WTC11 (cell line): ENCODE measurements at regions not wholly inside any gene's neighbourhood (a gene's known extent, or its start where the extent isn't known, plus 50 kb on each side); places are given as distances from the start of the nearest gene placed in this dataset.

Experiments used
- ATAC-seq: fragments of 200-7000 bp; cut with Tn5 transposase; 2 replicates; pipeline ENCODE4 v1.10.0; 2021; ENCODE audit warnings: mild to moderate bottlenecking, moderate library complexity
- CTCF ChIA-PET: fragments of 300-600 bp; sonication (Branson Sonifier 250); formaldehyde crosslinking; loops from one replicate; lab custom pipeline; 2021; ENCODE audit warnings: antibody characterized with exemption; lab: Charles Lee
- POLR2A ChIA-PET: fragments of 350-600 bp; sonication (Branson Sonifier 250); formaldehyde crosslinking; loops from one replicate; lab custom pipeline; 2021; ENCODE audit warnings: antibody characterized with exemption; lab: Charles Lee
- DNase-seq: peaks from one replicate; pipeline ENCODE4 v3.0.0; 2021; ENCODE audit warnings: low spot score
- H3K27ac Mint-ChIP-seq: 2 replicates; pipeline ENCODE4 v1.8.0; 2021; ENCODE audit warnings: mixed read lengths
- H3K27me3 Mint-ChIP-seq: 2 replicates; pipeline ENCODE4 v1.8.0; 2021; ENCODE audit warnings: low read depth, mild to moderate bottlenecking, moderate library complexity, mixed read lengths
- H3K36me3 Mint-ChIP-seq: 2 replicates; pipeline ENCODE4 v1.8.0; 2021; ENCODE audit warnings: mixed read lengths
- H3K4me1 Mint-ChIP-seq: 2 replicates; pipeline ENCODE4 v1.8.0; 2022; ENCODE audit warnings: mixed read lengths
- H3K4me3 Mint-ChIP-seq: 2 replicates; pipeline ENCODE4 v1.8.0; 2021; ENCODE audit warnings: mild to moderate bottlenecking, moderate library complexity, mixed read lengths
- H3K9me3 Mint-ChIP-seq: 2 replicates; pipeline ENCODE4 v1.8.0; 2021; ENCODE audit warnings: mixed read lengths
- AR ChIP-seq: fragments of 250-450 bp; sonication (Bioruptor Pico); IDR thresholded peaks from 2 replicates; pipeline ENCODE4 v1.9.0; 2021; ENCODE audit warnings: mild to moderate bottlenecking
- CREB1 ChIP-seq: sonication (generic); formaldehyde crosslinking; IDR thresholded peaks from 2 replicates; pipeline ENCODE4 v1.8.0; 2023; ENCODE audit warnings: mild to moderate bottlenecking, missing genetic modification reagents
- GABPB1 ChIP-seq: sonication (generic); formaldehyde crosslinking; IDR thresholded peaks from 2 replicates; pipeline ENCODE4 v1.8.1; 2023; ENCODE audit warnings: mild to moderate bottlenecking, missing genetic modification reagents
- GRHL2 ChIP-seq: fragments of 250-450 bp; sonication (Bioruptor Pico); IDR thresholded peaks from 2 replicates; pipeline ENCODE4 v1.8.0; 2022; ENCODE audit warnings: mild to moderate bottlenecking, moderate library complexity; ENCODE audit not compliant: insufficient replicate concordance, severe bottlenecking
- HMGXB4 ChIP-seq: sonication (generic); formaldehyde crosslinking; IDR thresholded peaks from 2 replicates; pipeline ENCODE4 v1.8.1; 2023; ENCODE audit warnings: mild to moderate bottlenecking, moderate library complexity, missing genetic modification reagents
- KAT7 ChIP-seq: sonication (generic); formaldehyde crosslinking; IDR thresholded peaks from 2 replicates; pipeline ENCODE4 v1.8.1; 2023; ENCODE audit warnings: missing genetic modification reagents, mild to moderate bottlenecking, borderline replicate concordance
- OVOL2 ChIP-seq: fragments of 250-450 bp; sonication (Bioruptor Pico); IDR thresholded peaks from 2 replicates; pipeline ENCODE4 v1.9.0; 2021; ENCODE audit warnings: mild to moderate bottlenecking, borderline replicate concordance
- TEAD1 ChIP-seq: sonication (generic); formaldehyde crosslinking; IDR thresholded peaks from 2 replicates; pipeline ENCODE4 v1.8.0; 2022; ENCODE audit warnings: mild to moderate bottlenecking, missing genetic modification reagents
- ZNF138 ChIP-seq: sonication (generic); formaldehyde crosslinking; conservative IDR thresholded peaks from 2 replicates; pipeline ENCODE4 v1.8.1; 2022; ENCODE audit warnings: mild to moderate bottlenecking, moderate library complexity, missing genetic modification reagents
- ZNF219 ChIP-seq: sonication (generic); formaldehyde crosslinking; IDR thresholded peaks from 2 replicates; pipeline ENCODE4 v1.8.0; 2023; ENCODE audit warnings: missing genetic modification reagents, mild to moderate bottlenecking, borderline replicate concordance
- ZNF317 ChIP-seq: sonication (generic); formaldehyde crosslinking; IDR thresholded peaks from 2 replicates; pipeline ENCODE4 v1.8.1; 2023; ENCODE audit warnings: low read depth, mild to moderate bottlenecking, moderate library complexity, missing genetic modification reagents, borderline replicate concordance
- TF ChIP-seq, protein P1 (sequence below): sonication (generic); formaldehyde crosslinking; IDR thresholded peaks from 2 replicates; pipeline ENCODE4 v1.8.0; 2022; ENCODE audit warnings: missing genetic modification reagents
- TF ChIP-seq, protein P2 (sequence below): fragments of 250-450 bp; sonication (Bioruptor Pico); IDR thresholded peaks from 2 replicates; pipeline ENCODE4 v1.9.0; 2021; ENCODE audit warnings: mild to moderate bottlenecking
- TF ChIP-seq, protein P3 (sequence below): sonication (generic); formaldehyde crosslinking; IDR thresholded peaks from 2 replicates; pipeline ENCODE4 v1.8.0; 2023; ENCODE audit warnings: missing genetic modification reagents
- TF ChIP-seq, protein P4 (sequence below): fragments of 250-450 bp; sonication (Bioruptor Pico); conservative IDR thresholded peaks from 2 replicates; pipeline ENCODE4 v1.9.0; 2021; ENCODE audit warnings: mild to moderate bottlenecking

DNA sequence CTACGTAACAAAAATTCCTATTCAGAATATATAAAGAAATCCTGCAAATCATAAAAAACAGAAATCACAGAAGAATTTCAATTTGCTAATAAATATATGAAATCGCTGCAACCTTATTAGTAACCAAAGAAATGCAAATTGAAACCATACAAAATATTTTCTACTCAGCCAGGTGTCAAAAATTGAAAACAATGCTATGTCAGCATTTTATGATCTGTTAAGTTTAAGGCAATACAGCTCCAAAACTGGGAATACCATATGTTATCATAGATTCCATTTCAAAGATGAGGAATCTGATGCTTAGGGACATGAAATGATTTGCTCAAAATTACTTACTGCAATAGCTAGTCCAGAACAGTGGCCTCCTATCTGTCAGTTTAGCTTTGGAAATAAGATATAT, 168.9 kb downstream of the ID4 start (continued):
- TF ChIP-seq, protein P1, sequence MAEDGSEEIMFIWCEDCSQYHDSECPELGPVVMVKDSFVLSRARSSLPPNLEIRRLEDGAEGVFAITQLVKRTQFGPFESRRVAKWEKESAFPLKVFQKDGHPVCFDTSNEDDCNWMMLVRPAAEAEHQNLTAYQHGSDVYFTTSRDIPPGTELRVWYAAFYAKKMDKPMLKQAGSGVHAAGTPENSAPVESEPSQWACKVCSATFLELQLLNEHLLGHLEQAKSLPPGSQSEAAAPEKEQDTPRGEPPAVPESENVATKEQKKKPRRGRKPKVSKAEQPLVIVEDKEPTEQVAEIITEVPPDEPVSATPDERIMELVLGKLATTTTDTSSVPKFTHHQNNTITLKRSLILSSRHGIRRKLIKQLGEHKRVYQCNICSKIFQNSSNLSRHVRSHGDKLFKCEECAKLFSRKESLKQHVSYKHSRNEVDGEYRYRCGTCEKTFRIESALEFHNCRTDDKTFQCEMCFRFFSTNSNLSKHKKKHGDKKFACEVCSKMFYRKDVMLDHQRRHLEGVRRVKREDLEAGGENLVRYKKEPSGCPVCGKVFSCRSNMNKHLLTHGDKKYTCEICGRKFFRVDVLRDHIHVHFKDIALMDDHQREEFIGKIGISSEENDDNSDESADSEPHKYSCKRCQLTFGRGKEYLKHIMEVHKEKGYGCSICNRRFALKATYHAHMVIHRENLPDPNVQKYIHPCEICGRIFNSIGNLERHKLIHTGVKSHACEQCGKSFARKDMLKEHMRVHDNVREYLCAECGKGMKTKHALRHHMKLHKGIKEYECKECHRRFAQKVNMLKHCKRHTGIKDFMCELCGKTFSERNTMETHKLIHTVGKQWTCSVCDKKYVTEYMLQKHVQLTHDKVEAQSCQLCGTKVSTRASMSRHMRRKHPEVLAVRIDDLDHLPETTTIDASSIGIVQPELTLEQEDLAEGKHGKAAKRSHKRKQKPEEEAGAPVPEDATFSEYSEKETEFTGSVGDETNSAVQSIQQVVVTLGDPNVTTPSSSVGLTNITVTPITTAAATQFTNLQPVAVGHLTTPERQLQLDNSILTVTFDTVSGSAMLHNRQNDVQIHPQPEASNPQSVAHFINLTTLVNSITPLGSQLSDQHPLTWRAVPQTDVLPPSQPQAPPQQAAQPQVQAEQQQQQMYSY = no peak
- TF ChIP-seq, protein P2, sequence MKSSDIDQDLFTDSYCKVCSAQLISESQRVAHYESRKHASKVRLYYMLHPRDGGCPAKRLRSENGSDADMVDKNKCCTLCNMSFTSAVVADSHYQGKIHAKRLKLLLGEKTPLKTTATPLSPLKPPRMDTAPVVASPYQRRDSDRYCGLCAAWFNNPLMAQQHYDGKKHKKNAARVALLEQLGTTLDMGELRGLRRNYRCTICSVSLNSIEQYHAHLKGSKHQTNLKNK = no peak
- TF ChIP-seq ZNF317 (no peak), GRHL2 (no peak), GABPB1 (CRISPR knock-in tag) (no peak), AR (no peak)

- TF ChIP-seq ZNF219 (CRISPR knock-in tag) (no peak), TEAD1 (CRISPR knock-in tag) (no peak), CREB1 (CRISPR knock-in tag) (no peak), KAT7 (CRISPR knock-in tag) (no peak), AR (no peak), OVOL2 (CRISPR knock-in tag) (no peak), HMGXB4 (CRISPR knock-in tag) (no peak), ZNF138 (CRISPR knock-in tag) (no peak)
- TF ChIP-seq, protein P3, sequence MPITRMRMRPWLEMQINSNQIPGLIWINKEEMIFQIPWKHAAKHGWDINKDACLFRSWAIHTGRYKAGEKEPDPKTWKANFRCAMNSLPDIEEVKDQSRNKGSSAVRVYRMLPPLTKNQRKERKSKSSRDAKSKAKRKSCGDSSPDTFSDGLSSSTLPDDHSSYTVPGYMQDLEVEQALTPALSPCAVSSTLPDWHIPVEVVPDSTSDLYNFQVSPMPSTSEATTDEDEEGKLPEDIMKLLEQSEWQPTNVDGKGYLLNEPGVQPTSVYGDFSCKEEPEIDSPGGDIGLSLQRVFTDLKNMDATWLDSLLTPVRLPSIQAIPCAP = no peak
- TF ChIP-seq, protein P1 = no peak
- TF ChIP-seq, protein P4, sequence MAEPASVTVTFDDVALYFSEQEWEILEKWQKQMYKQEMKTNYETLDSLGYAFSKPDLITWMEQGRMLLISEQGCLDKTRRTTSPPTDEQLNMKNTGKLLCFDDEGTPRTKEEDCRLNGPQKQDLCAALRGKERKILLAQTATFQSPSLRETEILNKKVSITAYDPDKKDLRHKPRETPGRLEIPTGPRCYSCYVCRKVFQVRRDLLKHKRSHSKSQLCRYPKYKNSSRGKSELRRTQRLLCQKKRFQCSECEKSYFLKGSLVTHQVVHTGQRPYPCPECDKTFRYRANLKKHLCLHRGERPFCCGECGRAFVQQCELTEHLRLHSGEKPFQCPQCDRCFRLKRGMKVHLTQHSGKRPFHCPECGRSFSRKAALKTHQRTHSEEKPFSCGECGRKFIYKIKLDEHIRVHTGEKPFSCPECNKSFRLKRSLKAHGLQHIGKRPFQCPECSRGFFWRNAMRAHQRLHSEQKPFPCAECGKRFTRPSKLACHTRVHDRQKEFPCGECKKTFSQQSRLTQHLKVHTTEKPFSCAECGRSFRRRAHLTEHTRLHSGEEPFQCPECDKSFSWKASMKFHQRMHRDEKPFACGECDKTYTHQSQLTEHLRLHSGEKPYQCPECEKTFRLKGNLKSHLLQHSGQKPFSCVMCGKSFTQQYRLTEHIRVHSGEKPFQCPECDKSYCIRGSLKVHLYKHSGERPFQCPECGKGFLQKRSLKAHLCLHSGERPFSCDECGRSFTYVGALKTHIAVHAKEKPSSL = no peak
- H3K9me3 Mint-ChIP-seq = no peaks in the 10 kb centered on the region
- no peaks in the 10 kb centered on the region for H3K36me3 Mint-ChIP-seq
- ChIA-PET CTCF (no interaction called here), POLR2A (no interaction called here)
- H3K4me3 Mint-ChIP-seq = no peak overlapping the region
- H3K4me1 Mint-ChIP-seq = peaks cover 4% of the 10 kb centered on the region
- ATAC-seq (no peak), DNase-seq (no peak)
- H3K27ac Mint-ChIP-seq = no peak overlapping the region
- H3K27me3 Mint-ChIP-seq = no peaks in the 10 kb centered on the region; the same call in 1 of the 2 replicates
Observed at GRCh38 chr6:20008131-20008530, 171.0 kb downstream of the ID4 start.
